ENCODE measurements at regions not wholly inside any gene's neighbourhood (a gene's known extent, or its start where the extent isn't known, plus 50 kb on each side); places are given as distances from the start of the nearest gene placed in this dataset.
"Not testable (repeated sequence)": the region's sequence is repeated elsewhere in the genome, so short reads cannot be mapped to it uniquely, and the experiment has no call there.

DNA sequence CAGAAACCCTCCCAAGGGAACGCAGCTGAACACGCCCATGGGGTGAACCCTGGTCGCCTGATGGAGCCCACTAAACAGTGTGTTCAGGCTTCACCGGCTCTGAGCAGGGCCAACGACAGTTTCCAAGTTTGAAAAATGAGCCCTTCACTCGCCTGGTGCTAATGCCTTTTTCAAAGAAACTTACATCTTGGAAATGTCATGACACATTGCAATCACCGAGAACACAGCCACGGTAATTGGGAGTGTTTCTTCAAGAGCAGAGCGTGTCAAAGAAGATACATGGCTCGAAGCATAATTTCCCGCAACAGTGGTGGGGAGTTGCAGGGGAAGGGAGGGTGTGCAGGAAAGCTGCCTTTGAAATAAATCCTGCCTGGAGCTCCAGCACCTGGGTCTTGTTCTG, 463.2 kb downstream of the TMEM114 start:
- DNase-seq (ENCODE audit: low spot score), result no peak
- TF ChIP-seq POLR2A (IDR thresholded peaks at IDR 0.05), result no peak
- TF ChIP-seq, protein P1, sequence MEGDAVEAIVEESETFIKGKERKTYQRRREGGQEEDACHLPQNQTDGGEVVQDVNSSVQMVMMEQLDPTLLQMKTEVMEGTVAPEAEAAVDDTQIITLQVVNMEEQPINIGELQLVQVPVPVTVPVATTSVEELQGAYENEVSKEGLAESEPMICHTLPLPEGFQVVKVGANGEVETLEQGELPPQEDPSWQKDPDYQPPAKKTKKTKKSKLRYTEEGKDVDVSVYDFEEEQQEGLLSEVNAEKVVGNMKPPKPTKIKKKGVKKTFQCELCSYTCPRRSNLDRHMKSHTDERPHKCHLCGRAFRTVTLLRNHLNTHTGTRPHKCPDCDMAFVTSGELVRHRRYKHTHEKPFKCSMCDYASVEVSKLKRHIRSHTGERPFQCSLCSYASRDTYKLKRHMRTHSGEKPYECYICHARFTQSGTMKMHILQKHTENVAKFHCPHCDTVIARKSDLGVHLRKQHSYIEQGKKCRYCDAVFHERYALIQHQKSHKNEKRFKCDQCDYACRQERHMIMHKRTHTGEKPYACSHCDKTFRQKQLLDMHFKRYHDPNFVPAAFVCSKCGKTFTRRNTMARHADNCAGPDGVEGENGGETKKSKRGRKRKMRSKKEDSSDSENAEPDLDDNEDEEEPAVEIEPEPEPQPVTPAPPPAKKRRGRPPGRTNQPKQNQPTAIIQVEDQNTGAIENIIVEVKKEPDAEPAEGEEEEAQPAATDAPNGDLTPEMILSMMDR (IDR thresholded peaks at IDR 0.05), result no peak
- no peak for TF ChIP-seq POLR2AphosphoS5 (IDR thresholded peaks at IDR 0.05)
- Histone ChIP-seq H3K4me3 (no peak overlapping the region), H3K27me3 (replicated peaks; ENCODE audit: insufficient read depth) (no peaks in the 10 kb centered on the region), H3K4me1 (replicated peaks) (no peaks in the 10 kb centered on the region), H3K9me3 (no peaks in the 10 kb centered on the region), H3K27ac (no peak overlapping the region), H3K36me3 (no peaks in the 10 kb centered on the region)
- WGBS, result 86% methylated on average over 11 of the region's 11 CpGs
- intact Hi-C loops (cut with DNase I), result no loop called here

DNA sequence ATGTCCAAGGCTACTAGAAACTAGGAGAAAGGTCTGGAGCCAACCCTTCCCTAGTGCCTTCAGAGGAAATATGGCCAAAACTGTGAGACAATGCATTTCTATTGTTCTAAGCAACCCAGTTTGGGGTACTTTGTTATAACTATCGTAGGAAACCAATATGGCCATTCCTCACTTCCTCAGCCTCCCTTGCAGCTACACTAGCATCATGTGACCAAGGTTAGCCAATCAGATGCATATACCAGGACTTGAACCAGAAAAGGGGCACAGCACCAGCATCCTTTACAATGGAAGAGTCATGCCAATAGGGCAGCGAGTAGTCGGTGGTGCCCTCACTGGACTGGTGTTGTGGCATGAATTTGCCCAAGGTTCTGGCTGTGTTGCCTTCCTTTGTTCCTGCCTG, 464.0 kb downstream of the TMEM114 start:
- no peak overlapping the region for H3K4me3 ChIP-seq
- intact Hi-C loops (cut with DNase I), result no loop called here
- WGBS, result 89% methylated on average over 3 of the region's 3 CpGs
- TF ChIP-seq POLR2AphosphoS5 (IDR thresholded peaks at IDR 0.05), result no peak
- TF ChIP-seq, protein P1 (IDR thresholded peaks at IDR 0.05), result no peak
- TF ChIP-seq POLR2A (IDR thresholded peaks at IDR 0.05), result no peak
- H3K36me3 ChIP-seq, result no peaks in the 10 kb centered on the region
- no peaks in the 10 kb centered on the region for H3K4me1 ChIP-seq (replicated peaks)
- no peak overlapping the region for H3K27ac ChIP-seq
- H3K9me3 ChIP-seq, result no peaks in the 10 kb centered on the region
- H3K27me3 ChIP-seq (replicated peaks; ENCODE audit: insufficient read depth), result no peaks in the 10 kb centered on the region
- DNase-seq (ENCODE audit: low spot score), result no peak

DNA sequence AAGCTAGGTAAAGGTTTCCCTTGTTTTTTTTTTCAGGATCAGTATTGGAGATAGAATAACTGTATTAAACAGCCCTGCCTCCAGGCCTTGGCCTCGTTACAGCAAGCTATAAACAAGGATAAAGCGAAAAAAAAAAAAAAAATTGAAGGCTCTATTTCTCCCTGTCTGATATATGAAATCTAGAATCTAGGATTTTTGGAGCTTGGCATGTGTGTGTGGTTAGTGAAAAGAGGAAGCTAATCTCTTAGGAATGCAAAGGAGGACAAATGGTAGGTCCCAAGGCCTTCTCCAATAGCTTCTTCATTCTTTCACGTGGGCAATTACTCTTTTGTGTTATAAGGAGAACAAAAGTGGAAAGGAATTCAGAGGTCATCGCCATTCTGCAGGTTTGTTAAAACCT, 470.3 kb downstream of the TMEM114 start:
- 53% methylated on average over 4 of the region's 4 CpGs for WGBS
- Histone ChIP-seq H3K27ac (no peak overlapping the region), H3K27me3 (replicated peaks; ENCODE audit: insufficient read depth) (no peaks in the 10 kb centered on the region), H3K36me3 (no peaks in the 10 kb centered on the region), H3K4me3 (no peak overlapping the region), H3K4me1 (replicated peaks) (no peaks in the 10 kb centered on the region), H3K9me3 (no peaks in the 10 kb centered on the region)
- no peak for DNase-seq (ENCODE audit: low spot score)
- TF ChIP-seq POLR2A (IDR thresholded peaks at IDR 0.05) (no peak), POLR2AphosphoS5 (IDR thresholded peaks at IDR 0.05) (no peak)
- TF ChIP-seq, protein P1 (IDR thresholded peaks at IDR 0.05), result no peak
- intact Hi-C loops (cut with DNase I), result no loop called here

DNA sequence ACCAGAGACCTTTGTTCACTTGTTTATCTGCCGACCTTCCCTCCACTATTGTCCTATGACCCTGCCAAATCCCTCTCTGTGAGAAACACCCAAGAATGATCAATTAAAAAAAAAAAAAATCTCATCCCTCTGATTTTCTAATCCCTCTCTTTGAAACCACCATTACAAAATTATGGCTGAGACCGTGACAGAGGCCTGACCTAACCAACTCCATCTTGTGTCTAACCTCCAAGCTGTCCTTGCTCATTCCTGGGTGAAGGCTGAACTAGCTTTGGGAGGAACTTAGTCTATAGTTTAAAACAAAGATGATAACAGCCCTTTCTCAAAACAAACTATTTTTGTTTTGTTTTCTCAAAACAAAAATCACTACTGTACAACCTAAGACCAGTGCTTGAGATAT, 474.5 kb downstream of the TMEM114 start:
- H3K36me3 ChIP-seq, result no peaks in the 10 kb centered on the region
- no peak for DNase-seq (ENCODE audit: low spot score)
- no peaks in the 10 kb centered on the region for H3K4me1 ChIP-seq (replicated peaks)
- 63% methylated on average over 2 of the region's 2 CpGs for WGBS
- TF ChIP-seq POLR2AphosphoS5 (IDR thresholded peaks at IDR 0.05) (no peak), POLR2A (IDR thresholded peaks at IDR 0.05) (no peak)
- TF ChIP-seq, protein P1 (IDR thresholded peaks at IDR 0.05), result no peak
- no peak overlapping the region for H3K4me3 ChIP-seq
- intact Hi-C loops (cut with DNase I), result no loop called here
- no peaks in the 10 kb centered on the region for H3K9me3 ChIP-seq
- H3K27me3 ChIP-seq (replicated peaks; ENCODE audit: insufficient read depth), result no peaks in the 10 kb centered on the region
- no peak overlapping the region for H3K27ac ChIP-seq

DNA sequence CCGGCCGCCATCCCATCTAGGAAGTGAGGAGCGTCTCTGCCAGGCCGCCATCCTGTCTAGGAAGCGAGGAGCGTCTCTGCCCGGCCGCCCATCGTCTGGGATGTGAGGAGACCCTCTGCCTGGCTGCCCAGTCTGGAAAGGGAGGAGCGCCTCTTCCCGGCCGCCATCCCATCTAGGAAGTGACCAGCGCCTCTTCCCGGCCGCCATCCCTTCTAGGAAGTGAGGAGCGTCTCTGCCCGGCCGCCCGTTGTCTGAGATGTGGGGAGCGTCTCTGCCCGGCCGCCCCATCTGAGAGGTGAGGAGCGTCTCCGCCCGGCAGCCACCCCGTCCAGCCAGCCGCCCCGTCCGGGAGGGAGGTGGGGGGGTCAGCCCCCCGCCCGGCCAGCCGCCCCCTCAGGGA, 475.4 kb downstream of the TMEM114 start:
- WGBS, result 91% methylated on average over 23 of the region's 32 CpGs
- H3K4me3 ChIP-seq; H3K9me3 ChIP-seq; H3K4me1 ChIP-seq (replicated peaks); H3K36me3 ChIP-seq; DNase-seq (ENCODE audit: low spot score); H3K27ac ChIP-seq; H3K27me3 ChIP-seq (replicated peaks; ENCODE audit: insufficient read depth); intact Hi-C loops (cut with DNase I): not testable (repeated sequence)
